Retinal pigment epithelial cell (primary cell): ENCODE measurements at regions not wholly inside any gene's neighbourhood (a gene's known extent, or its start where the extent isn't known, plus 50 kb on each side); places are given as distances from the start of the nearest gene placed in this dataset.

Experiments
- DNase-seq: peaks from one replicate; pipeline ENCODE4 v3.0.0-alpha.2; 2010; ENCODE audit warnings: low read depth
- H3K4me3 ChIP-seq: 2 replicates; pipeline ENCODE4 v1.5.1; 2011; ENCODE audit warnings: mild to moderate bottlenecking, low read length, control low read depth, moderate library complexity
- CTCF ChIP-seq: conservative IDR thresholded peaks from 2 replicates; pipeline ENCODE4 v1.5.1; 2011; ENCODE audit warnings: low read depth, low read length, control low read depth, inconsistent platforms

- no peak for TF ChIP-seq CTCF
- DNase-seq: no peak
- no peak overlapping the region for H3K4me3 ChIP-seq
Observed at GRCh38 chr2:215601990-215602721, 166.3 kb upstream of the FN1 start.

DNA sequence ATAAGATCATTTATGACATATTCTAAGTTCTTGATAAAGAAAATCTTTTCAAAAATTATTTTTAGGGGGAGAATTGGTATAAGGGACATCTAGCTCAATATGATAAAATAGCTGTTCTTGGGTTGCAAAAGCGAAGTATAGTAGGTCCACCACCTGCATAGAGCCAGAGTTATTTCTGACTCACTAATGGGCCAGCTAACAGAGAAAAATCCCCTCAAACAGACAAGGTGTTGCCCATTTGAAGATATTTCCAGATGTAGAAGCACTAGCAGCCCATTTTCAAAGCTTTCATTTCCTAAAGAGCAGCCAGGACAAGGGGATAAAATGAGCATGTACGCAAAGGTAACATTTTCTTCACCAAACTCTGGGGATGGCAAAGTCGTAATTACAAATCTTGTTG lies 165.7 kb upstream of the FN1 start:
- no peak for TF ChIP-seq CTCF
- DNase-seq: no peak
- H3K4me3 ChIP-seq: no peak overlapping the region

DNA sequence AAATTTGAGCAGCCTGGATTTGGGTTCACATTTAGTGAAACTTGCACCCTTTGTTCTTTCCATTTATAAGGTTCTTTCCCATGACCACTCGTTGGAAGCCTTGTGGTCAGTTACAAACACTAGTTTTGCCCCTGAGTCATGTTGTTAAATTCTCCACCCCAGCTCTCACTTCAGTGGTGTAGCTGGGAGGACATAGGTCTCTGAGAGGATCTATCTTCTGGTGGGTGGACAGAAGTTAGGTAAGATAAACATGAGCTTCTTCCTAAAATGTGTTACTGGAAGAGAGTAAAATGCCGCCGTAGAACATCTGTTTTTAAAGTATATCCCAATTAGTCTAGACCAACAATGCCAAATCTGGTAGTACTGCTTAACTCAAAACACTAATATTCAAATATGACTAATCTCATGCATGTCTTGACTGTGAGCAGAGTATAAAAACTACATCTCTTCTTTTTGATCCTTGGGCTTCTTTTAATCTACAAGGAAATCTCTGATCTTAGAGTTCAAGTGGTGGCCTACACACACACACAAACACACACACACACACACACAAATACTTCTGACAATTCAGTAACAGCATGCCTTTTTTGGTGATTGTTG lies 162.6 kb upstream of the FN1 start:
- H3K4me3 ChIP-seq: no peak overlapping the region
- TF ChIP-seq CTCF: no peak
- no peak for DNase-seq

DNA sequence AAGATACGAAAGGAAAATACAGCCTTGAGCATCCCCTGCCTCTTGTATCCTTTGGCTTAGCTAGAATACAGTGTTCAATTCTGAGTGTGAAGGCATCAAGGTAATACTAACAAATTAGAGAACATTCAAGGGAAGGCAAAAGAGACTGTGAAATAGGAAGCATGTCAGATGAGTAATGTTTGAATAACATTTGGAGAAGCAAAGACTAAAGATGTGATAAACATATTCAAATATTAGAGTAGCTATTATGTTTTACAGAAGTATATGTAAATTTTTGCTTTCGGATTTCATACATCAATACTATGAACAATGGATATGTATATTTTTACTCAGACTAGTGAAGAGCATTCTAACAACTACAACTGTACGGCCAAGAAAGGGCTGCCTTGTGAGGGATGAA lies 161.7 kb upstream of the FN1 start:
- H3K4me3 ChIP-seq: no peak overlapping the region
- no peak for DNase-seq
- no peak for TF ChIP-seq CTCF

- no peak overlapping the region for H3K4me3 ChIP-seq
- TF ChIP-seq CTCF: no peak
- no peak for DNase-seq
Observed at GRCh38 chr2:215594766-215595165, 158.9 kb upstream of the FN1 start.

DNA sequence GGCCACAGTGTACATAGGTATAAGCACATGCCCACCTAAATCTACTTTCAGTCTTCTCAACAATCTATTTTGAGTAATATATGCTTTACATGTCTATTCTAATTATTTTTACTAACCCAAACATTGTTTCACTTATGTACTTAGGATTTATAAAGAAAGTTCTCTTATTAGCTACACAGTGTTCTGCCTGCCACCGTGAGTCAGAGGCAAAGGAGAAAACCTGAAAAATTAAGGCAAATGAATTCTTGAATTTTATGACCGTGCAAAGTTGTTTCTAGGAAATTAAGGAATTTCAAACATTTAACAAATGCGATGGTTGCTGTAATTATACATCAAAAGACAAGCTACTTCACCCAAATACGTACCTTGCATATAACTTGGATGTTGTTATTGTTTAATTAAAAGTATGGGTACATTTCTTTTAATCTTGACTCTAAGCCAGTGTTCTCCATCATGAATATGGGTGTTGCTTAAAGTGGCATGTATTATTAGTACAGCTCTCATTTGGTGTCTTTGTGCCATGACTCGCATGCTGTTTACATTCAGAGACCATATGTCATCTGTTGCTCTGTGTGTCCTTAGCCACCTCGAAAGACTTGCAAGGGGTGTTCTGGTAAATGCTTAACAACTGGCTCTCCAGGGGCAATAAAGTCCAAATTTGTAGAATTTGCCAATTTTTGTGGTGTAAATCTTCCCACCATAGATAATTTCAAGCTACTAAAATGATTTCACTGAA lies 154.3 kb upstream of the FN1 start:
- no peak overlapping the region for H3K4me3 ChIP-seq
- no peak for DNase-seq
- TF ChIP-seq CTCF: no peak
